ENCODE measurements at regions not wholly inside any gene's neighbourhood (a gene's known extent, or its start where the extent isn't known, plus 50 kb on each side); places are given as distances from the start of the nearest gene placed in this dataset.

- no peaks in the 10 kb centered on the region for H3K9me3 ChIP-seq
- no peak for DNase-seq
- no peaks in the 10 kb centered on the region for H3K36me3 ChIP-seq
- H3K4me3 ChIP-seq = no peak overlapping the region
- H3K27me3 ChIP-seq = no peaks in the 10 kb centered on the region
These were observed 513.9 kb upstream of the NXPH2 start for GRCh38 chr2:139293992-139294548.

DNA sequence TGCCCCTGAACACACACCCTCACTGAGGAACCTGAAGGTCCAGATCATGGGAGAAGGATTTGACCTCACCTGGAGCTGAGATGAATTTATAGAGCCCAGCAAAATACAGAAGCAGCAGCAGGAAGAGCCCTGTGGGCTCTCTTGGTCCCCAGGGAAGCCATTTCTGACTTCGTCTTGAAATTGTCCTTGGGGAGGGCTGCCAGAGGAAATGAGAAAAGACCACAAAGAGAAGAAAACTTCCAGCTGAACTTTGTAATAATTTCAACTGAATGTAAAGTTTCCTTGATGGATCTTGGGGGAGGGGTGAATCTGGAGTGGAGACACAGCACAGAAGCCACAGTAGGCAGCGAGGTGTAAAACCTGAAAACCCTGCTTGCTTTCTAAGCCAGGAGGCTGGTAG lies 500.9 kb upstream of the NXPH2 start:
- H3K27me3 ChIP-seq = no peaks in the 10 kb centered on the region
- no peaks in the 10 kb centered on the region for H3K36me3 ChIP-seq
- no peak for DNase-seq
- H3K4me3 ChIP-seq = no peak overlapping the region
- H3K9me3 ChIP-seq = 0 out of 2 replicates have a peak, but pooled peaks cover 2% of the 10 kb centered on the region

DNA sequence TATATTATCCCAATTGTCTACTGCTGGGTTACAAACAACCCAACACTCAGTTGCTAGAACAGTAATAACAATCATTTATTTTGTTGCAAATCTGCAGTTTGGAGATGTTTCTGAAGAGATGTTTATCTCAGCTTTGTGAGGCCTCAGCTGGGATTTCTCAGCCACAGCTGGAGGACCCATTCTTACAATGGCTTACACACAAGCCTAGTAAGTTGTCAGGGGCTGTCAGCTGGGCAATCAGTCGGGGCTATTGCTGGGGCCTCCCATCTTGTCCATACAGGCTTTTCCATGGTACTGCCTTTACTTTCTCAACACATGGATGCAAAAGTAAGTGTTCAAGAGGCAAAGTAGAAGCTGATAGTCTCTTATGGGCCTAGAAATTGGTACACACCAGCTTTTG lies 491.7 kb upstream of the NXPH2 start:
- no peaks in the 10 kb centered on the region for H3K9me3 ChIP-seq
- DNase-seq = no peak
- no peaks in the 10 kb centered on the region for H3K27me3 ChIP-seq
- no peak overlapping the region for H3K4me3 ChIP-seq
- H3K36me3 ChIP-seq = no peaks in the 10 kb centered on the region

DNA sequence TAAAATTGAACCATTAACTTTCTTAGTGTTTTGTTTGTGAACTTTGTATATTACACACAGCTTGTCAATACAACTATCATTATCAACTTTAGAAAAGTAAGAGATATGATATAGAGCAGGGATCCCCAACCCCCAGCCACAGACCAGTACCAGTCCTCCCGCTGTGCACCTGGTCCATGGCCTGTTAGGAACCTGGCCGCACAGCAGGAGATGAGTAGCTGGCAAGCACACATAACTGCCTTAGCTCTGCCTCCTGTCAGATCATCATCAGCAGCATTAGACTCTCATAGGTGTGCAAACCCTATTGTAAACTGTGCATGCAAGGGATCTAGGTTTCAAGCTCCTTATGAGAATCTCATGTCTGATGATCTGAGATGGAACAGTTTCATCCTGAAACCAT lies 491.0 kb upstream of the NXPH2 start:
- H3K36me3 ChIP-seq = no peaks in the 10 kb centered on the region
- H3K9me3 ChIP-seq = no peaks in the 10 kb centered on the region
- no peaks in the 10 kb centered on the region for H3K27me3 ChIP-seq
- no peak overlapping the region for H3K4me3 ChIP-seq
- DNase-seq = no peak

- Histone ChIP-seq H3K4me3 (no peak overlapping the region), H3K9me3 (no peaks in the 10 kb centered on the region), H3K36me3 (no peaks in the 10 kb centered on the region), H3K27me3 (no peaks in the 10 kb centered on the region)
- no peak for DNase-seq
These were observed 479.9 kb upstream of the NXPH2 start for GRCh38 chr2:139260052-139260430.

- H3K36me3 ChIP-seq = no peaks in the 10 kb centered on the region
- H3K9me3 ChIP-seq = no peaks in the 10 kb centered on the region
- no peak for DNase-seq
- no peaks in the 10 kb centered on the region for H3K27me3 ChIP-seq
- no peak overlapping the region for H3K4me3 ChIP-seq
These were observed 479.3 kb upstream of the NXPH2 start for GRCh38 chr2:139259422-139260051.

DNA sequence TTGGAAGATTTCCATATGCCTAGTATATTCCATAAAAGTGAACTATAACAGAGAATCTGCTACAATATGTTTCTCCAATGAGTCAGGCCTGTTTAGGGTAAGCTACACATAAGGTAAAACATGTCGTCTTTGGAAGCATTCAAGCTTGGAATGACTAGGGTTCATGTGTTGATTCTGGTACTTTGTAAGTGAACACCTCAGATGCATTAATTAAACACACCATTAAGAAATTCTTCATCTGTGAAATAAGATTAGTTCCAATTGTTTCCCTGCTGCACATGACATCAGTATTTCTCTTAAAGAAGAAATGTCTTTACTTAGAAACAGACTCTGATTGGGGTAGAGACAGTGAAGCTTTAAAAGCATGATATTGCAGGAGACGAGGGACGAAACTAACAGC lies 461.1 kb upstream of the NXPH2 start:
- no peaks in the 10 kb centered on the region for H3K36me3 ChIP-seq
- H3K27me3 ChIP-seq = no peaks in the 10 kb centered on the region
- H3K4me3 ChIP-seq = no peak overlapping the region
- DNase-seq = no peak
- no peaks in the 10 kb centered on the region for H3K9me3 ChIP-seq

- Histone ChIP-seq H3K4me3 (no peak overlapping the region), H3K9me3 (no peaks in the 10 kb centered on the region), H3K36me3 (no peaks in the 10 kb centered on the region), H3K27me3 (no peaks in the 10 kb centered on the region)
- no peak for DNase-seq
These were observed 456.8 kb upstream of the NXPH2 start for GRCh38 chr2:139237023-139237422.

DNA sequence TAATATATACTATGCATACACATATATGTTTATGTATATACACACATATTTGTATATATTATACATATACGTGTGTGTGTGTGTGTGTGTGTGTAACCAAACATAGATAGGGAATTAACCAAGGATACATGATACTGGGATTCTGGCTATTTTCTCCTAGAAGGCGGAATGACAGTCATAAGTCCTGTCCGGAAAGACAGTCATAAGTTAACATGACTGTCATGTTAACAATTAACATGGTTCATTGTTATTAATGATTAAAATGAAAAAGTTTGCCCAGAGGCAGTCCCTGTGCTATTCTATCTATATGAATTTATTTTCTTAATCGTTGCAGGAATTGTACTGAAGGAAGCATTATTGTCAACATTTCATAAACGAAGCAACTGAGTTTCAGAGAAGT lies 450.7 kb upstream of the NXPH2 start:
- no peak for DNase-seq
- H3K27me3 ChIP-seq = no peaks in the 10 kb centered on the region
- H3K36me3 ChIP-seq = no peaks in the 10 kb centered on the region
- no peak overlapping the region for H3K4me3 ChIP-seq
- H3K9me3 ChIP-seq = no peaks in the 10 kb centered on the region

DNA sequence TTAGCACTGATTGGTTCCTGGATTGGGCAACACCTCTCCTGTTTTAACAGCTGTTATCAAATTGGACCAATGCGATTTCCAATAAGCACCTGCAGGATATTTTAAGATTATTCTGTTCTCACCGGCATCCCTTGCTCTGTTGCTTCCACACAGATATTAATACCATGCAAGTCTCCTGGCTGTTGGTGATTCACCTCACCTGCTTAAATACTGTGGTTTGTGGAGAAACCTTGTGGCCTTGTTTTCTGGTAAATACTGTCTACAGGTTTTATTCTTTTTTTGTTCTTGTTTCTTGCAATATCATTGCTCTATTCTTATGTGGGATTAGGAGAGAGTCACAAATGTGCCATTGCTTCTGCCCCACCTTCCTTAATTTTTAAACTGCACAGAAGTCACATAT lies 448.1 kb upstream of the NXPH2 start:
- H3K4me3 ChIP-seq = no peak overlapping the region
- H3K9me3 ChIP-seq = no peaks in the 10 kb centered on the region
- H3K27me3 ChIP-seq = no peaks in the 10 kb centered on the region
- no peaks in the 10 kb centered on the region for H3K36me3 ChIP-seq
- no peak for DNase-seq

DNA sequence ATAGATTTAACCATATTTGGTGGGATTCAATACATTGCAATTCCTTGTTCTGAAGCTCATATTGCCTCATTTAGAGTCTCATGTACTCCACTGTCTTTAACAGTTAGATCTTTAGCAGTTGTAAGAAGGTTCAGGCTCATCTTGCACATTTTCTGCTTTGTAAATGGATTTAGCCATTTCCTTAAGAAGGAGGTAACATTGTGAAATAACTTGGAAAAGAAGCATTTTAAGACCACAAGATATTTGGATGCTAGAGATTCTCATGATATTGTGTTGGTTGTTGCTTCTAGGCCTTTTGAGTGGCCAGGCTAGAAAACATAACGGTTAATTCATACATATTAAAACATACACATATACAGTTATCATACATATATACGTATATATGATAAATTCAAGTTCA lies 445.8 kb upstream of the NXPH2 start:
- Histone ChIP-seq H3K9me3 (no peaks in the 10 kb centered on the region), H3K27me3 (no peaks in the 10 kb centered on the region), H3K4me3 (no peak overlapping the region), H3K36me3 (no peaks in the 10 kb centered on the region)
- DNase-seq = no peak

DNA sequence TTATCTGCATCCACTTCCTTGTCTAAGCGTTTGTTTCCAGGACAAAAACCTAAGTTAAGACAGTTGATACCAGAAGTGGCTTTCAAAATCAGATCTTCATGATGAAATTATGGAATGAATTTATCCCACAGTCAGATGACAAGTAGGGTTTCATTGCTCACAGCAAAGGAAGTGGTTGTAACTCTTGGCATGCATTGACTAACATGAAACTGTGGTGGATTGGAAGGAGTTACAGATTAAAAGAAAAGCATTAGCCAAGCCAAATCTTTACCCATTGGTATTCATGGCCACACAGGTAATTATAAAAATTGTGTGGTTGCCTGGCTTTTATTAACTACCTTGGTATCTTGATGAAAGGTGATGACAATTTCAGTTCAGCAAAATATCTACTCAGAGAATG lies 438.0 kb upstream of the NXPH2 start:
- H3K27me3 ChIP-seq = no peaks in the 10 kb centered on the region
- H3K36me3 ChIP-seq = no peaks in the 10 kb centered on the region
- no peaks in the 10 kb centered on the region for H3K9me3 ChIP-seq
- DNase-seq = no peak
- no peak overlapping the region for H3K4me3 ChIP-seq

DNA sequence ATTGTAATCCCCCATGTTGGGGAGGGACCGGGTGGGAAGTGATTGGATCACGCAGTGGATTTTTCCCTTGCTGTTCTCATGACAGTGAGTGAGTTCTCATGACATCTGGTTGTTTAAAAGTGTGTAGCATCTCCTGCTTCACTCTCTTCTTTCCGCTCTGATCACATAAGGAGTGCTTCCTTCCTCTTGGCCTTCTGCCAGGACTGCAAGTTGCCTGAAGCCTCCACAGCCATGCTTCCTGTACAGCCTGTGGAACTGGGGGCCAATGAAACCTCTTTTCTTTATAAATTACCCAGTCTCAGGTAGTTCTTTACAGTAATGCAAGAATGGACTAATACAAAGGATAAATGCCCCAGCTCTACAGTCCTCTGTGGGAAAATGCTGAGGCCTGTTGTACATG lies 437.5 kb upstream of the NXPH2 start:
- DNase-seq = no peak

GRCh38 chr2:139216435-139216834 lies 436.2 kb upstream of the NXPH2 start:
- Histone ChIP-seq H3K4me3 (no peak overlapping the region), H3K36me3 (no peaks in the 10 kb centered on the region), H3K27me3 (no peaks in the 10 kb centered on the region), H3K9me3 (no peaks in the 10 kb centered on the region)
- DNase-seq = no peak

More for the DNA sequence above, 437.5 kb upstream of the NXPH2 start:
- Histone ChIP-seq H3K27me3 (no peaks in the 10 kb centered on the region), H3K4me3 (no peak overlapping the region), H3K9me3 (no peaks in the 10 kb centered on the region), H3K36me3 (no peaks in the 10 kb centered on the region)

- no peak for DNase-seq
- no peaks in the 10 kb centered on the region for H3K27me3 ChIP-seq
- no peaks in the 10 kb centered on the region for H3K9me3 ChIP-seq
- no peak overlapping the region for H3K4me3 ChIP-seq
- no peaks in the 10 kb centered on the region for H3K36me3 ChIP-seq
These were observed 434.6 kb upstream of the NXPH2 start for GRCh38 chr2:139214801-139215200.

DNA sequence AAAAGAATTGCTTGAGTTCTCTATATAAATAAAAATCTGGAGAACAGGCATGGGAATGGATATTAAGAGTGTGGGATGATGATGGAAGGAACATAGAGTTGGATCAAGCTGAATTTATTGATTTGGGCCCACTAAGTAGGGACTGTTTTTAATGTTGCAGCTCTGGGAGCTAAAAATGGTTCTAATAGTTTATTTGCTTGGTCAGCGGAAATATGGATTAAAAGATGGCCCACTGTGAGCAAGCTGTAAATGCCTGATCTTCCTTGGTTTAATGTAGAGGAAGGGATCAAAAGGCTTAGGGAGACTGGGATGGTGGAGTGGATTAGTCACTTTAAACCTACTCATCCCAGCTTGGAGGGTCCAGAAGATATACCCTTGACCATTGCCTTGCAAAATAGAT lies 429.4 kb upstream of the NXPH2 start:
- H3K27me3 ChIP-seq = no peaks in the 10 kb centered on the region
- H3K4me3 ChIP-seq = no peak overlapping the region
- DNase-seq = no peak
- H3K36me3 ChIP-seq = no peaks in the 10 kb centered on the region
- H3K9me3 ChIP-seq = no peaks in the 10 kb centered on the region

DNA sequence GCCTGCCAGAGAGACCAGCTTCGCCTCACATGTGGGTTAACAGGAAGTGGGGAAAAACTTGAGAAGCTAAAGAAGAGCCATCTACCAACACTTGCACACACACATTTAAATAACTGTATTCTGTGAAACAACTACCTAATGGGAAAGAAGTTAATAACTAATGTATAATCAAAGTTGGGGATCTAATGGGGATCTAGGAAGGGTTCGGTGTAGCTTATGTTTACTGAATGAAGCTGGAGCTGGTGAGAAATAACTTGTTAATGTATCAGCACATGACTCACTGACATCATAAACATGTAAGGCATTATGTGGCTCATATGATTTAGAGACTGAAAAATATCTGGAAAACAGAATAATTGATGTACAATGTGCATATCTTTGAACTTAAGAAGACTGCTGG lies 421.3 kb upstream of the NXPH2 start:
- no peak for DNase-seq
- no peaks in the 10 kb centered on the region for H3K9me3 ChIP-seq
- no peaks in the 10 kb centered on the region for H3K36me3 ChIP-seq
- H3K27me3 ChIP-seq = no peaks in the 10 kb centered on the region
- no peak overlapping the region for H3K4me3 ChIP-seq

DNA sequence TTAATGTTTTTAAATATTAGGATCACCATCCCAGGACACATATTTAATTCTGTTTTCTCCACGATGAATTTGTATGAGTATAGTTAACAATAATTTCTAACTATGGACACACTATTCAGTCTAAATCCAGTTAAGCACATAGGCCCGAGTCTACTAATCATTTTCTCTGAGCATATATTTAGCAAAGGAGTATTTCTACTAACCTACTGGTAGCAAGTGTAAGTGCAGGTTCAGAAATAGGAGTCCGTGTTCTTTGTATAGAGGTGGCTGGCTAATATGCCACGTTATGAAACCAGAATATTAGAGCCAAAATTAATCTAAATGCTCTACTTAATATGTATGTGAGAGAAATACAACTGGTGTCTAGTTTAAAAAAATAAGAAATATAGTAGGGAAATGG lies 416.6 kb upstream of the NXPH2 start:
- H3K4me3 ChIP-seq = no peak overlapping the region
- no peaks in the 10 kb centered on the region for H3K36me3 ChIP-seq
- no peaks in the 10 kb centered on the region for H3K9me3 ChIP-seq
- no peaks in the 10 kb centered on the region for H3K27me3 ChIP-seq
- no peak for DNase-seq

DNA sequence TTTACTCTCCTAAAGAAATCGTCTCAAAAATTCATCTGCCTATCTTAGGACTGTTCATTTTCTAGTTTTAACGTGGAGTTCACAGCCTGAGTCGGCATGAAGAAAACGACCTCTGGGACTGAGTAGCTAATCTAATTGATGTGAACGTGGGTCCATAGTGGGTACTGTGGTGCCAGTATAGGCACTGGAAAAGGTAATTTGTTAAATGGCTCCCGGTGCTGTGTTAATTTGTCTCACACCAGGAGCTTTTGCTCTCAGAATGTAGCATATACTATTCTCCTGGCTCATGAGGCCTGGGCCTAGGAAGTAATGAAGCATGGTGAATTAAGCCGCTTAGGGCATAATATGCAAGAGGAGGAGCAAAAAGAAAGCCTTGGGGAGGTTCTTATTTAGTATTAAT lies 414.4 kb upstream of the NXPH2 start:
- Histone ChIP-seq H3K9me3 (no peaks in the 10 kb centered on the region), H3K27me3 (no peaks in the 10 kb centered on the region), H3K4me3 (no peak overlapping the region), H3K36me3 (no peaks in the 10 kb centered on the region)
- DNase-seq = no peak

Data from MG63 (cell line).